Lower leg skin (tissue), 4 donors: ENCODE measurements at regions not wholly inside any gene's neighbourhood (a gene's known extent, or its start where the extent isn't known, plus 50 kb on each side); places are given as distances from the start of the nearest gene placed in this dataset.

Experiments
- DNase-seq, 2 donors: peaks; one replicate each; pipeline ENCODE4 v3.0.0-alpha.2; 2019; ENCODE audit warnings: low spot score in 2 of 2
- H3K4me3 ChIP-seq: fragments of 200-600 bp; sonication (generic); 2 replicates; pipeline ENCODE4 v1.5.1; 2017; ENCODE audit warnings: mild to moderate bottlenecking, low read depth; ENCODE audit not compliant: poor library complexity, severe bottlenecking
- POLR2A ChIP-seq, 2 donors: fragments of 450-650 bp; IDR thresholded peaks; one replicate each; pipeline ENCODE4 v1.6.1; 2016 to 2017; ENCODE audit warnings: antibody characterized with exemption in 2 of 2, mild to moderate bottlenecking in 1 of 2, moderate library complexity in 1 of 2
- WGBS, 2 donors: methylation state at CpG; one replicate each; pipeline ENCODE4 v1.1.5; 2018; 5-methylcytosine and 5-hydroxymethylcytosine counted together
- intact Hi-C: fragments of 100-400 bp; cut with DNase I; formaldehyde crosslinking; loops from one replicate; pipeline ENCODE4 v1.15.0; 2023; ENCODE audit warnings: low total_unique reads
- TF ChIP-seq, protein P1 (sequence below), 3 donors: fragments of 450-650 bp; IDR thresholded peaks; one replicate each; pipeline ENCODE4 v1.5.1; 2016; ENCODE audit warnings: antibody characterized with exemption in 3 of 3, mild to moderate bottlenecking in 3 of 3, moderate library complexity in 2 of 3

DNA sequence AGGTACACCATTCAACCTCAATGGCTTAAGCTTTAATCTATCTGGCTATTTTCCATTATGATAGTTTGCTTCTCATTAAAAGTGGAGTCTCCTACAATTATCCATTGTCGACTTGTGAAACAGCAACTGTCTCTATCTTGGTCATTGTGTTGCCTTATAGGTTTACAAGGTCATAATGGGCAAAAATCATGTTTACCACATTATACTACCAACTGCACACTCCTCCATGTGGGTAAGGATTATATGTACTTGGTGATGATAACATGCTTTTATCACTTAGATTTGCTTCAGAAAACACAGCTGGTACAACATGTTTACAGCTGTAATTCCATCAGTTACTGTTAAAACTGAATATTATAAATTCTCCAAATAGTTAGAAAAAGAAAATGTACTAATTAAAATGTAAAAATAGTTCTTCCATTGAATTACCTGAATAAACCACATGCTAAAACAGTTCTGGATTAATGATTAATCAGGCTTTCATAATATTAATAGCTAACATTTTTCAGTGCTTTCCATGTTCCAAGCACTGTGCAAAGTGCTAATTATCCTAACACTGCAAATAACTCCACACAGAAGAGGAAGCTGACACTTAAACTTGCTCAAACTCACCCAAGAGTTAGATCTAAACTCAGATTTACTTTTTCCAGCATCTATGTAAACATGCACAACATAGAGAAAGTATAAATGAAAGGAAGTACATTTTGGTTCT lies 96.7 kb downstream of the OGFRL1 start:
- no peak overlapping the region for H3K4me3 ChIP-seq
- intact Hi-C loops = no loop called here
- no peak for DNase-seq
- TF ChIP-seq, protein P1, sequence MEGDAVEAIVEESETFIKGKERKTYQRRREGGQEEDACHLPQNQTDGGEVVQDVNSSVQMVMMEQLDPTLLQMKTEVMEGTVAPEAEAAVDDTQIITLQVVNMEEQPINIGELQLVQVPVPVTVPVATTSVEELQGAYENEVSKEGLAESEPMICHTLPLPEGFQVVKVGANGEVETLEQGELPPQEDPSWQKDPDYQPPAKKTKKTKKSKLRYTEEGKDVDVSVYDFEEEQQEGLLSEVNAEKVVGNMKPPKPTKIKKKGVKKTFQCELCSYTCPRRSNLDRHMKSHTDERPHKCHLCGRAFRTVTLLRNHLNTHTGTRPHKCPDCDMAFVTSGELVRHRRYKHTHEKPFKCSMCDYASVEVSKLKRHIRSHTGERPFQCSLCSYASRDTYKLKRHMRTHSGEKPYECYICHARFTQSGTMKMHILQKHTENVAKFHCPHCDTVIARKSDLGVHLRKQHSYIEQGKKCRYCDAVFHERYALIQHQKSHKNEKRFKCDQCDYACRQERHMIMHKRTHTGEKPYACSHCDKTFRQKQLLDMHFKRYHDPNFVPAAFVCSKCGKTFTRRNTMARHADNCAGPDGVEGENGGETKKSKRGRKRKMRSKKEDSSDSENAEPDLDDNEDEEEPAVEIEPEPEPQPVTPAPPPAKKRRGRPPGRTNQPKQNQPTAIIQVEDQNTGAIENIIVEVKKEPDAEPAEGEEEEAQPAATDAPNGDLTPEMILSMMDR (IDR thresholded peaks at IDR 0.05) = no peak
- TF ChIP-seq POLR2A (IDR thresholded peaks at IDR 0.05) = no peak
- WGBS, 2 donors = 87 to 91% methylated on average over 1 of the region's 1 CpG

DNA sequence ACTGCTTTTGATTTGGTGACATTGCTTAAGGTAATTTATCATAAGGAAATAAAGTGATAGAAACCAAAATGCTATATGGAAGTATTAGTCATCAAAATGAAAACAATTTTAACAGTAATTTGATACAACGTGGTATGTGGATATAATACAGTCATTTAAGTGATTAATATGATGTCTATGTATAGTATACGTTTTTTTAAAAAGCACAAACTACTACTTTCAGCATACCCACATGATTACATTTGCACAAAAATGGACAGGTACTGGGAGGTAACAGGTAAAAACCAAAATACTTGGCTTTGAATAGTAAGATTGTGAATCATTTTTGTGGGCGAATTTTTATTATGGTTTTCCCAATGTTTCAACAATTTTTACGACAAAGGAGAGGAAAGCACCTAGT lies 97.6 kb downstream of the OGFRL1 start:
- DNase-seq = no peak
- no peak overlapping the region for H3K4me3 ChIP-seq
- intact Hi-C loops = no loop called here
- no peak for TF ChIP-seq POLR2A (IDR thresholded peaks at IDR 0.05)
- TF ChIP-seq, protein P1 (IDR thresholded peaks at IDR 0.05) = no peak
- WGBS, 2 donors = 62 to 64% methylated on average over 4 of the region's 4 CpGs

DNA sequence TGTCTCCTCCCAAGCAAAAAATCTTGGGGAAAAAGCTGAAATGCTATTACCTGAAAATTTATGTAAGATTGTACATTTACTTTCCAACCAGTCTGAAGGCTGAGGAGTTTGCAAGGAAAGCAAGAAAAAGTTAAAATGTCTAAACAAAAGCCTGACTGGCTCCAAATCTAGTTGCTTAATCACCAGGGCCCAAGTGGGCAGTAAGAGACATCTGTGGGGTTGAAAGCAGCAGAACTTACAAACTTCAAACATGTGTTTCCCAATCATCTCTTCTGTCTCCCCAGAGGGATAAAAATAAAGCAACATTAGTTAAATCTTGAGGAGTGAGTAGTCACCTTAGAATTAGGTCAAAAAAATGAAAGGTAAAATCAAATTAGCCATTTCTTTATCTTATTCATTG lies 98.6 kb downstream of the OGFRL1 start:
- intact Hi-C loops = no loop called here
- no peak for TF ChIP-seq POLR2A (IDR thresholded peaks at IDR 0.05)
- TF ChIP-seq, protein P1 (IDR thresholded peaks at IDR 0.05) = no peak

DNA sequence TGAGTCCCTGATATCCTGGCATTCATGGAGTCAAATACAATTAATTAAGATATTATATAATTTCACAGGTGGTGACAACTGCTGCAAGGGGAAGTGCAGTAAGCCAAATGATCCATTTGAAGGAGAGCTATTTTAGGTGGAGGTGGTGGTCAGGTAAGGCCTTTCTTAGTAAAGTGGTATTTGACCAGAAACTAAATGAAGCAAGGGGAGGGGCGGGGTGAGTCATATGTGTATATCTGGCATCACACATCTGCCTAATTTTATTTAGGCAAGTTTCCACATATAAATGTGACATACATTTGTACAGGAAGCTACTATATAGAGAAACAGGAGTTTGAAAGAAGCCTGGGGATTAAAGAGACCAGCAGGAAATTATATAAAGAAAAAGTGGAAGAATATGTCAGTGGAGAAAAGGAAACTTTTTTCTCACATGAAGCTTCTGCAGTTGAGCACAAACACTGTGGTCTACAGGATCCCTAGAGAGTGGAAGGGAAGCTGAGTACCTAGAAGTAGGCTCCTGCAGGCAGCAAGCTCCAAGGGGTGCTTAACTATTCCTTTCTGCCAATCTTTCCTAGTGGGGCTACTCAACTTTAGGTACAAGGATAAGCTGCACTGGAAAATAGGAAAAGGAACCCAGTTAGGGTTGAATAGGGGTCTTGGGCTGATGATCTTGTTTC lies 99.6 kb downstream of the OGFRL1 start:
- TF ChIP-seq, protein P1 (IDR thresholded peaks at IDR 0.05) = no peak
- TF ChIP-seq POLR2A (IDR thresholded peaks at IDR 0.05) = no peak
- no peak overlapping the region for H3K4me3 ChIP-seq
- DNase-seq = no peak
- intact Hi-C loops = no loop called here
- 64 to 65% methylated on average over 1 of the region's 1 CpG for WGBS, 2 donors

More for the DNA sequence above, 98.6 kb downstream of the OGFRL1 start:
- DNase-seq = no peak
- no peak overlapping the region for H3K4me3 ChIP-seq

DNA sequence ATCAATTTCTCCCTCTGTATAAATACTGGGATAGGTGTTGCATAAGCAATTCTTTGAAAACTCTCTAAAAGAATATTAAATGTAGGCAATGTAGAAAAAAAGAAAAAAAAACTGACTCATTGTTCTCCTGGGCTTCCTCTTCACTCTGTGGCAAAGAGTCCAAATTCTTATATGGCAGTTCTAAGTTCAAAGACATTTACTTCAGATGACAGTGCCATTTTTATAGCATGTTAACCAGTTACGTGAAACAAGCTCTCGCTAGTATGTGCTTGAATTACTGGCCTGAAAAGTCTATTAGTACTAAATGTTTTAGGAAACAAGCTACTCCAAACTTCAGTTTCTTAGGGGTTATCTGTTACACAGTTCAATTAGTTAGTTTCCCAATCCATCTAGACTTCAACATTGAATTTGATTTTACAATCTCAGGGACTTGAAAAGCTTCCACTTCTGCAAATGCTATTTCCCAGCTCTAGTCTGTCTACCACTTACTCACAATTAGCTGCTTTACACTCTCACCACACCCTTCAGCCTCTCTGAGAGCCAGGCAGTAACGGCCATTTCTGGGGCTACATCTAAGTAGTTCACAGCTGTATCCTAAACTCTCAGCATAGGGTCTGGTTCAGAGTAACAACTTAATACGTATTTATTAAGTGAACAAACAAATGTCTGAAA lies 100.4 kb downstream of the OGFRL1 start:
- DNase-seq = no peak
- intact Hi-C loops = no loop called here
- no peak overlapping the region for H3K4me3 ChIP-seq
- no peak for TF ChIP-seq POLR2A (IDR thresholded peaks at IDR 0.05)
- TF ChIP-seq, protein P1 (IDR thresholded peaks at IDR 0.05) = no peak
- 64 to 72% methylated on average over 4 of the region's 4 CpGs for WGBS, 2 donors
